Hematopoietic multipotent progenitor cell treated with erythropoietin and hydrocortisone succinate and interleukin-3 and kit ligand, for 4 days (in vitro differentiated cells): ENCODE measurements at regions not wholly inside any gene's neighbourhood (a gene's known extent, or its start where the extent isn't known, plus 50 kb on each side); places are given as distances from the start of the nearest gene placed in this dataset.

Source experiments
- DNase-seq: peaks from one replicate; pipeline ENCODE4 v3.0.0-alpha.2; 2015

- no peak for DNase-seq
Observed at GRCh38 chr11:64458997-64459396, 96.7 kb upstream of the SLC22A11 start.

GRCh38 chr11:64459609-64460008 lies 96.1 kb upstream of the SLC22A11 start:
- no peak for DNase-seq

- DNase-seq: no peak
Observed at GRCh38 chr11:64461081-64461480, 94.7 kb upstream of the SLC22A11 start.

- DNase-seq: no peak
Observed at GRCh38 chr11:64466115-64466718, 89.5 kb upstream of the SLC22A11 start.

- DNase-seq: no peak
Observed at GRCh38 chr11:64469288-64469687, 86.5 kb upstream of the SLC22A11 start.

- no peak for DNase-seq
Observed at GRCh38 chr11:64472593-64473455, 82.9 kb upstream of the SLC22A11 start.

- no peak for DNase-seq
Observed at GRCh38 chr11:64474680-64475079, 81.1 kb upstream of the SLC22A11 start.

GRCh38 chr11:64475145-64475544 lies 80.6 kb upstream of the SLC22A11 start:
- no peak for DNase-seq

- DNase-seq: no peak
Observed at GRCh38 chr11:64476881-64477280, 78.9 kb upstream of the SLC22A11 start.

GRCh38 chr11:64477675-64478074 lies 78.1 kb upstream of the SLC22A11 start:
- no peak for DNase-seq

- no peak for DNase-seq
Observed at GRCh38 chr11:64482588-64482987, 73.2 kb upstream of the SLC22A11 start.

- no peak for DNase-seq
Observed at GRCh38 chr11:64484191-64485022, 71.3 kb upstream of the SLC22A11 start.

GRCh38 chr11:64485074-64485473 lies 70.7 kb upstream of the SLC22A11 start:
- no peak for DNase-seq

- peak; percentile 81 for DNase-seq
Observed at GRCh38 chr11:64489831-64490441, 65.8 kb upstream of the SLC22A11 start.

- DNase-seq: no peak
Observed at GRCh38 chr11:64490562-64491216, 65.1 kb upstream of the SLC22A11 start.

- DNase-seq: peak; percentile 63
Observed at GRCh38 chr11:64492561-64492960, 63.2 kb upstream of the SLC22A11 start.

GRCh38 chr11:64498136-64498535 lies 57.6 kb upstream of the SLC22A11 start:
- peak; percentile 61 for DNase-seq

- DNase-seq: peak; percentile 93
Observed at GRCh38 chr11:64499261-64500004, 56.3 kb upstream of the SLC22A11 start.

- DNase-seq: peak; percentile 55
Observed at GRCh38 chr11:64500176-64501013, 55.3 kb upstream of the SLC22A11 start.

GRCh38 chr11:64501500-64502427 lies 54.0 kb upstream of the SLC22A11 start:
- DNase-seq: peak; percentile 37
